ENCODE measurements at regions not wholly inside any gene's neighbourhood (a gene's known extent, or its start where the extent isn't known, plus 50 kb on each side); places are given as distances from the start of the nearest gene placed in this dataset.
"Not testable (repeated sequence)": the region's sequence is repeated elsewhere in the genome, so short reads cannot be mapped to it uniquely, and the experiment has no call there.

GRCh38 chr5:27119736-27120321 lies 81.4 kb upstream of the CDH9 start:
- not testable (repeated sequence) for TF ChIP-seq CTCF (IDR thresholded peaks at IDR 0.05; ENCODE audit: extremely low read depth in 1 of 2, insufficient read depth in 1 of 2, low read depth in 1 of 2, low read length in 2 of 2); POLR2A (IDR thresholded peaks at IDR 0.05; ENCODE audit: low read depth, low read length); JUN (IDR thresholded peaks at IDR 0.05; ENCODE audit: borderline replicate concordance, insufficient read depth, insufficient read length, low read depth); POLR2AphosphoS5 (IDR thresholded peaks at IDR 0.05; ENCODE audit: insufficient read depth, low read depth, low read length); EZH2 (IDR thresholded peaks at IDR 0.05; ENCODE audit: borderline replicate concordance, low read depth, low read length, severe bottlenecking); GATA2 (IDR thresholded peaks at IDR 0.05; ENCODE audit: insufficient read depth, insufficient read length, low read depth, low read length); MYC (IDR thresholded peaks at IDR 0.05; ENCODE audit: low read depth, low read length)
- TF ChIP-seq, protein P1, sequence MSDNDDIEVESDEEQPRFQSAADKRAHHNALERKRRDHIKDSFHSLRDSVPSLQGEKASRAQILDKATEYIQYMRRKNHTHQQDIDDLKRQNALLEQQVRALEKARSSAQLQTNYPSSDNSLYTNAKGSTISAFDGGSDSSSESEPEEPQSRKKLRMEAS (IDR thresholded peaks at IDR 0.05; ENCODE audit: insufficient read depth, insufficient read length): not testable (repeated sequence)

All from endothelial cell of umbilical vein (primary cell).